Stimulated activated CD4-positive, alpha-beta T cell treated with anti-CD3 and anti-CD28 coated beads, Interleukin-15, amount 100 ng/mL, for 1 hour (primary cell): ENCODE measurements at regions not wholly inside any gene's neighbourhood (a gene's known extent, or its start where the extent isn't known, plus 50 kb on each side); places are given as distances from the start of the nearest gene placed in this dataset.
"Not testable (repeated sequence)": the region's sequence is repeated elsewhere in the genome, so short reads cannot be mapped to it uniquely, and the experiment has no call there.

Experiments
- DNase-seq, 2 donors: peaks; one replicate each; pipeline ENCODE4 v3.0.0-alpha.2; 2020; ENCODE audit warnings: low read depth in 1 of 2, low spot score in 1 of 2

DNA sequence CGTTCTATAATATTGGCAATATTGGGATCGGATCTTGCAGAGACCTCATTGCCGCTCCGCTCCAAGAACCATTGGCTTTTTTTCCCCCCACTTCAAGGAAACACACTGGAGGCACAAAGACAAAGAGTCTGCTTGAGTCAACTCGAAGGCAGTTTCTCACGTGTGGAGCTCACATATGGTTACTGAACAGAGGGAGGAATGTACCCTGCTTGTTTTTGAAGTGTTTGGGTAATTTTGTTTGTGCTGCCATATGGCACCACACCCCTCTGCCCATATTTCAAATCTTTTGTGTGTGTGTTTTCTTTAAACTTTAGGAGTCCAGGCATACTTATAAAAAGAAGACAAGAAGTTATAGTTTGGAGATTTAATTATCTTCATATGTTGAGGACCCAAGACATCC lies 595.9 kb downstream of the DTWD2 start:
- DNase-seq = no peak

- not testable (repeated sequence) for DNase-seq
Measured at GRCh38 chr5:118382931-118383330, 605.4 kb downstream of the DTWD2 start.

GRCh38 chr5:118379470-118379869 lies 608.9 kb downstream of the DTWD2 start:
- no peak for DNase-seq

- DNase-seq = no peak
Measured at GRCh38 chr5:118378959-118379358, 609.4 kb downstream of the DTWD2 start.

GRCh38 chr5:118377420-118377819 lies 610.9 kb downstream of the DTWD2 start:
- DNase-seq = no peak

- no peak for DNase-seq
Measured at GRCh38 chr5:118371973-118372831, 616.1 kb downstream of the DTWD2 start.

DNA sequence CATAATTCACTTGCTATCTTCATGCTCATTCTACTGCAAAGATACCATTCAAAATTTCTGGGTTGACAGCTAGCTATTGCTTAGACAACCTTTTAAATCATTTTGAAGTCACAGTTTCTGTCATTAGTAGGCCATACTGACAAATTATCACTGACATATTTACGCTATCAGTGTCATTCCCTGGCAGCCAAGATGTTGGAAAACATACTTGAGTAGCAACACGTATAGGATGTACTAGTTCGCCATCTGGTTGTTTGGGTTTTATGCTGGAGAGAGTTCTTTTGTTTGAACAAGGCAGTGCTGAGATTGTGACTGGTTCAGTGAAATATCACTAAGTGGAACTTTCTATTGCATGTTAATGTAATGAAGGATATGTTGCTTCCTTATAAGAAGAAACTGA lies 621.9 kb downstream of the DTWD2 start:
- DNase-seq = no peak

GRCh38 chr5:118365718-118366117 lies 622.6 kb downstream of the DTWD2 start:
- no peak for DNase-seq

GRCh38 chr5:118354797-118355196 lies 633.5 kb downstream of the DTWD2 start:
- no peak for DNase-seq

DNA sequence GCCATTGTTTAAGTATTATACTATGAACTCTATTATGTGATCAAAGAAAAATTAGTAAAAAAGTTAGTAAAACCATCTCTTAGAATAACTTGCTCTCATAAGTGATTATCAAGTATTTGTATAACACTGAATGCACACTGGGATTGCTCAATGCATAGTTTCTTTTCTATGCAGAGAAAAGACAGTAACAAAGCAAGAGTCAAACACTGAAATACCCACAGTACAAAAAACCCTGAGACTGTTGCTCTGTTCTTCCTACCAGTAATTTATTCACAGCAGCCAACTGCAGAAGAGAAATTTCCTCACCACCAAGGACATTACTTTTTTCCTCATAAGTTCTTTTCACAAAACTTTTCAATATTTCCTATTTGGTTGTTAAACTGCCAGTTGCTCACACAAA lies 634.4 kb downstream of the DTWD2 start:
- no peak for DNase-seq

DNA sequence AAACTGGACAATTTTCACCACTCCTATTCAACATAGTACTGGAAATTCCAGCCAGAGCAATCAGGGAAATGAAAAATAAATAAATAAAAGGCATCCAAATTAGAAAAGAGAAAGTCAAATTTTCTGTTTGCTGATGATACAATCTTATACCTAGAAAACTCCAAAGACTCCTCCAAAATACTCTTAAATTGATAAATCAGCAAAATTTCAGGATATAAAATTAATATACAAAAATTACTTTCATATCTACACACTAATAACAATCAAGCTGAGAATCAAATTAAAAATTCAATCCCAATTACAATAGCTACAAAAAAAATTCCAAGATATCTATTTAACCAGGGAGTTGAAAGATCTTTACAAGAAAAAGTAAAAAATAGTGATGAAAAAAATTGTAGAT lies 651.9 kb downstream of the DTWD2 start:
- DNase-seq = no peak

DNA sequence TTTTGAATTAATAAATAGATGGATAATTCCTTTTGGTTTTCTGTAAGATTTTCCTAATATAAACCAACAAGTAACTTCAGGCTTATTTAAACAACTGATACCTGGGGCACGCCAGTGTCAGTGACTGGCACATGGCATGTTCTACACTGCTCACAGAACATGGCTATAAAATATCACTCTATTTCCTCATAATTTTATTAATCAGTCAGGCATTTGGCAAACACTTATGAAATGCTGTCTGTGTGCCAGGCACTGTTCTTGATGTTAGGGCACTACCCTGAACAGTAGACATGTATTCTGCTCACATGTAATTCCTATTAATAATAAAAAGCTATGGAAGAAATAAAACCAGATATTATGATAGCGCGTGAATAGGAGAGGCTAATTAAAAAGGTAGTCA lies 661.0 kb downstream of the DTWD2 start:
- DNase-seq = no peak

DNA sequence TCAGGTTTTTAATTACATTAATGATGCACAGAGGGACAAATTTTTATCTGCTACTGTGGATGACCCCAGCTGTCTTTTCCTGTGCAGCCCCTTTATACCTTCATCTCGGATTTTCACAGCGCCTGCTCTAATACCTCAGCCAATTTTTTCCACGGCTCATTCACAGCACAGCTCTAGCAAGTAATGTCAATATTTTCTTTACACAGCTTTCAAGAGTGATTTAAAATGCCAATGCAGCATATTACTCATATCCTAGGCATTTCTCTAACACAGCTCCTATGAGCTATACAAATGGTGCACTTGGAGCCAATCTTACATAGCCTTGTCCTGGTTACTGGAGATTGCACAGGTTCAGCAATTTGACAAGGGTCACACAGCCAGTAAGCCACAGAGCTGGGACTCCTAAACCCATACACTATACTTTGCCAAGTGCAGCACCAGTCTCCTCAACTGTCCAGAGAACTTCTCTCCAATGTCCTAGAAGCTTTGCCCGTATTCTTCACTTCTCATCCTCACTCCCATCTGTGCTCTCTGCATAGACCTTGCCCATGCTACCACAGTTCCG lies 661.8 kb downstream of the DTWD2 start:
- DNase-seq = no peak

DNA sequence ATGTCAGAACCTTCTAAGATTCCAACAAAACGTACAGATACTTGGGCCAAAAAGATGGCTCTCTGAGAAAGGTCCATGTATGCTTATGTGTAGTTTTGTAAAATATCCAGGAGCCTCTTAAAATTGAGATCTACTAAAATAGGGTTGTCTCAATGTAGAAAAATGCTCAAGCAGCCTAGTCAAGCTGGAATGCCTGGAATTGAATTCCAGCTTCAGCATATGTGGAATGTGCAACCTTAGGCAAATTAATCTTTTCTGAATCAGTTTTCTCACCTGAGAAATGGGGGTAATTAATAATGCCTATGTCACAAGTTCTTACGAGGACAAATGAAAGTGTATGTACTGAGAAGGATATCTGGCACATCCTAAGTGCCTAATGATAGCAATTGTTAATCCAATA lies 662.4 kb downstream of the DTWD2 start:
- DNase-seq = no peak

- DNase-seq = not testable (repeated sequence)
Measured at GRCh38 chr5:118323723-118324122, 664.6 kb downstream of the DTWD2 start.

GRCh38 chr5:118321081-118321480 lies 667.3 kb downstream of the DTWD2 start:
- no peak for DNase-seq

GRCh38 chr5:118320121-118320520 lies 668.2 kb downstream of the DTWD2 start:
- no peak for DNase-seq

DNA sequence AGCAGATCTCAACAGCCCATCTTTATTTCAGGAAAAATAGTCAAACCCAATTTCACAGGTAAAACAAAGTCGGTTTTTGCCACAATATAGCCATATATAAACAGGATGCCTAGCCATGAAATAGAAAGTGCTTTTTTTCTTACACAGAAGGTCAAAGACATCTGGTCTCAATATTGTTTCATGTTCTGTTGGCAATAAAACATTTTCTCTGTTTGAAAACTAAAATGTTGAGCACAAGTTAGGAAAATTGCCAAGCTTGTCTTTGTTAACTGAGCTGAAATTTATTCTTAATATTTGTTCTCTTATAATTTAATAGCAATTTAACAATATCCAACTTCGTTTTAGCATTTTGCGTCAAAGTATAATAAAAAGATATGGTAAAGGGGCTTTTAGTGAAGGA lies 673.4 kb downstream of the DTWD2 start:
- no peak for DNase-seq

GRCh38 chr5:118311103-118311819 lies 677.1 kb downstream of the DTWD2 start:
- DNase-seq = no peak

GRCh38 chr5:118310401-118310800 lies 677.9 kb downstream of the DTWD2 start:
- no peak for DNase-seq

GRCh38 chr5:118303296-118303695 lies 685.1 kb downstream of the DTWD2 start:
- DNase-seq = no peak

- no peak for DNase-seq
Measured at GRCh38 chr5:118302786-118303185, 685.6 kb downstream of the DTWD2 start.
